LNCaP clone FGC (cell line): ENCODE measurements at regions not wholly inside any gene's neighbourhood (a gene's known extent, or its start where the extent isn't known, plus 50 kb on each side); places are given as distances from the start of the nearest gene placed in this dataset.

Source experiments
- DNase-seq: peaks from one replicate; pipeline ENCODE4 v3.0.0-alpha.2; 2011; ENCODE audit warnings: low read depth
- H3K4me3 ChIP-seq: 2 replicates; pipeline ENCODE4 v1.5.1; 2011; ENCODE audit warnings: mild to moderate bottlenecking, low read depth, low read length, control low read depth
- CTCF ChIP-seq: IDR thresholded peaks from 2 replicates; pipeline ENCODE4 v1.5.1; 2012; ENCODE audit warnings: mild to moderate bottlenecking; ENCODE audit not compliant: control insufficient read depth, insufficient read depth; ENCODE audit errors: extremely low read depth

- H3K4me3 ChIP-seq: no peak overlapping the region
- DNase-seq: no peak
- TF ChIP-seq CTCF: no peak
These were observed 429.6 kb downstream of the EPM2A start for GRCh38 chr6:145305670-145306069.

- no peak overlapping the region for H3K4me3 ChIP-seq
- TF ChIP-seq CTCF: no peak
- no peak for DNase-seq
These were observed 428.8 kb downstream of the EPM2A start for GRCh38 chr6:145306489-145306888.

GRCh38 chr6:145309842-145310535 is 425.3 kb downstream of the EPM2A start:
- no peak for TF ChIP-seq CTCF

GRCh38 chr6:145312481-145312880 is 422.8 kb downstream of the EPM2A start:
- DNase-seq: no peak
- TF ChIP-seq CTCF: no peak
- no peak overlapping the region for H3K4me3 ChIP-seq

More at GRCh38 chr6:145309842-145310535, 425.3 kb downstream of the EPM2A start:
- no peak overlapping the region for H3K4me3 ChIP-seq
- no peak for DNase-seq

- TF ChIP-seq CTCF: no peak
- DNase-seq: no peak
- H3K4me3 ChIP-seq: no peak overlapping the region
These were observed 422.1 kb downstream of the EPM2A start for GRCh38 chr6:145313041-145313855.

- H3K4me3 ChIP-seq: no peak overlapping the region
- no peak for DNase-seq
- no peak for TF ChIP-seq CTCF
These were observed 419.2 kb downstream of the EPM2A start for GRCh38 chr6:145315982-145316600.
